ENCODE measurements at regions not wholly inside any gene's neighbourhood (a gene's known extent, or its start where the extent isn't known, plus 50 kb on each side); places are given as distances from the start of the nearest gene placed in this dataset.

DNA sequence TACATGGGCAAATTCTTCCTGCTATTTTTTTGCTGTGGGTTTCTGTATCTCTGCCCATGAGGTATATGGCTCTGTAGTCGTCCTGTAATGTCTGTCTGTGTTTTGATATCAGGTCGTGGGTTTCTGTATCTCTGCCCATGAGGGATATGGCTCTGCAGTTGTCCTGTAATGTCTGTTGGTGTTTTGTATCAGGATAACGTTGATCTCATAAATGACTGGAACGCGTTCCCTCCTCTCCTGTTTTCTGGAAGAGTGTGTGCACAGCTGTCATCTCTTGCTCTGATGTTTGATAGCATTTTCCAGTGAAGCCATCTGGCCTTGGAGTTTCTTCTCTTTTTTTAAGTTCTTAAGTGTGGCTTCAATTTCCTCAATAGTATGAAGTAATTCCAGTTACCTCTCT lies 57.2 kb downstream of the SOX1 start:
- DNase-seq = peak; percentile 77

DNA sequence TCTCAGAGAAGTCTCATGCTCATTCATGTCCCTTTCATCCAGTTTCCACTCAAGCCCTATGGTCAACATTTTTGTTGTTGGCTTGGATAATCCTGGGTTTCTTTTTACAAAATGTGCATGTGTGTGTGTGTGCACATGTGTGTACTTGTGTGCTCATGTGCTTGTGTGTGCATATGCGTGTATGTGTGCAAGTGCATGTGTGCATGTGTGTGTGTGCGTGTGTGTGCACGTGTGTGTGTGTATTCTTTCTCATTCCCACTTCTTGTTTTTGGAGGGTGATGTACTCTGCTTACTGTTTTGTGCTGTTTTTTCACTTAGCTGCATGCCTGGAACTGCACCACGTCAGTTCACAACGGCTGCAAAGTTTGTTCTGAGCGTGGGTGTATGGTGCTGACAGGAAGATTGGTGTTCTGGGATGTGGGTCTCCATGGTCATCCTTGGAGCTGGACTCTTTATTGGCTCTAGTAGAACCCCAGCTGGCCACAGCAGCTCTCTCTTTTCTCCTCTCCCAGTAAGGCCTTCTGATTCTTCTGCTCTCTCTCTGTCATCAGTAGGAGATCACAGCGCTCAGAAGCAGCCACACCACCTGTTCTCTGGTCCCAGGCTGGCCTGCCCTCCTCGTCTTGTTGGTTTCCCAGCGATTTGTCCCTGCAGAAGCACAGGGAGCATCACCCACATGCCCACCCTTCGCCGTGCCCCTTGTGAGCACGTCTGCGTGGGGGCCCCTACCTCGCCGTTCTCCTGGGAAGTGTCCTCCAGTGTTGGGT lies 60.8 kb downstream of the SOX1 start:
- no peak for DNase-seq

DNA sequence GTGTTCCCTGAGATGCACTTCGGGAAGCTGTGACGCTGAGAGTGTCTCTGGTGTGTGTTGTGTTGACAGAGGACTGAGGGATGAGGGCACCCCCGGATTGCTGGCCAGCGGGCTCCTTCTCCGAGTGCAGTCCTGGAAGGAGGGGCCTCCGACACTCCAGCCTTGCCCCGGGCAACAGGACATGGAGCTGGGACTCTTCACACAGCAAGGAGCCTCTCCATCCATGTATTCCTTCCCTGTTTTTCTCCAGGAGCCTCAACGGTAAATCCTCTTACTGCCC lies 61.3 kb downstream of the SOX1 start:
- DNase-seq = no peak

DNA sequence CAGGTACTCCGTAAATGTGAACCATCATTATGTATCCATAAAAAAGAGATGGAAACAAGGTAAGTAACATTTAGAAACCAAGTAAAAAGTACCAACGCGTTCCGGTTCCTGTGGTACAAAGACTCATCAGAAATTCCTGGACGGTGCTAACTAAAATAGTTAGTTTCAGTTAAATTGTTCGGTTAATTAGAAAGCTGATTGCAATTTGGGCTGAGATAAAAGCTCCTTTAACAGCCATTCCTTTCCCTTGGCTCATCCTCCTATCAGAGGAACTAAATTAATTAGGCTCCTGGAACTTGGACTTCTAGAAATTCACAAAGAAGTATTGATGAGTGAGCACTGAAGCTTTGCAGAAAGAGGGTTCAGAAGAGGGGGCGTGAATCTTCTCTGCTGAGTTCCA lies 63.5 kb downstream of the SOX1 start:
- DNase-seq = no peak

DNA sequence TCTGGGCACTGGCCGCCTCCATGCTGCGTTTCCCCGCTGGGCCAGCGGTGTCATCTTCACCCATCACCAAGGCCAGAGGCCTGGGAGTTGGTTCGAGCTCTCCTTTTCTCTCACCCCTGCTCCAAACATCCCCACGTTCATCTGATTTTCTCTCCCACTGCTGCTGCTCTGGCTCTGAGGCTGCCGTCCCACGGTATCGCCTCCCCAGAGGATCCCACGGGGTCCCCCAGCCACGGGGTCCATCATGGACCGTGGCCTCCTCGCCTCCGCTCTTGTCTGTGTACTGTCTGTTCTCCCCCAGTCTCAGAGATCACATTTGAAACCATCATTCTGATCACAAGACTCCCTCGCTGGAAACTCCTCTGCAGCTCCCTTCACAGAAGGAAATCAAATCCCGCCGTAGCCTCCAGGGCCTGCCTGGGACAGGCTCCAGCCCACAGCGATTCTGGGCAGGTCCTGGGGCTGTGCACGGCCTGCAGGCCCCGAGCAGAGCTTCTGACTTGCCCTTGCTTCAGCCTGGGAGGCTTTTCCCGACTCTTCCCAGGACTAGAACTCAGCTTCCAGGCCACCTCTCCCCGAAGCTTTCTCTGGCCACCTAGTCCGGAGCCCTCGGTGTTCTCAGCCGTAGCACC lies 64.2 kb downstream of the SOX1 start:
- DNase-seq = no peak

DNA sequence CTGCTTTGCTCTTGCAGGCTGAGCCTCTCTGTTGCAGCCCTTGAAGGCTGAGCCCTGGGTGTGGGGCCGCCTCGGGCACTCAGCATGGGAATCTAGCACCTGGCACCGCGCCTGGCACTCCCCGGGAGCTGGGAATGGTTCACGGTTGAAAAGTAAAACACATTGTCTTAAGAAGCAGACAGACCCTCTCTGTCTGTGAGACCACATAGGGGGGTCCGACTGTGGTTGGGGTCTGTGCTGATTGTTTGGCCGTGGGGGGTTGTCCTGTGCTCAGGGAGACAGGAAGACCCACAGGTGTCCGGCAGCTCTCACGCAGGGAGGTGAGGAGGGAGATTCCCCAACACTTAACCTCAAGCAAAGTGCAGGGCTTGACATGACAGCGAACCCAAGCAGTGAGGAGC lies 64.8 kb downstream of the SOX1 start:
- DNase-seq = peak; percentile 10

DNA sequence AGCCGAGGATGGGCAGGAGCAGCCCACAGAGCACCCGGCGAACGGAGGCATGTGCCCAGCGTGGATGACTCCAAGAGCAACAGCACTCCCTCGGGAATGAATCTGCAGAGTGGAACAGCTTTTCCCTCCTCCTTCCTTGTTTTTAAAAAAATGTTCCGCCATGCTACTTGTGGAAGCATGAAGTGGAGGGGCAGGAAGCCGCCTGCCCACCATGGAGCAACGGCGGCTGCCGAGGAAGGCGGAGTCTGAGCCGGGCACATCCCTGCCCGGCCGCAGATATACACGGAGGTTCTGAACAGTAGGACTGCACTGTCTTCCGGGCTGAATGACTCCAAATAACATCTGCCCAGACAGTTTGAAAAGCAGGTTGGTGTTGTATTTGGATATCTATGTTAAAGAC lies 65.2 kb downstream of the SOX1 start:
- peak; percentile 28 for DNase-seq

DNA sequence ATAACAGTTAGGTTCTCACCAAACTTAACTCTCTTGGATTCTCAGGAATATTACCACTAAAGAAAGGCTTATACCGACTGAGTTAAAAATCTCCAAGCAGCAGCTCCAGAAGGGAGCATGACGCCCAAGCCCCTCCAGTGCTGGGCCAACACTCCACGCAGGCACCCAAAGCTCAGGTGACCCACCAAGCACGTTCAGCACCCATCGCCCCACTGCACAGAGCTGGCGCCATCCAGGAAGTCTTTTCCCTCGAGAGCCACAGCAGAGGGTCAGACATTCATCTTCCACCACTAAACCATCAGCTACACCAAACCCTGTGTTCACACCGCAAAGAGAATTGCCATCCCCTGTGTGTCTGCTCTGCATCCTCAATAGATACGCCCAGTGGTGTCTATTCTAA lies 65.7 kb downstream of the SOX1 start:
- DNase-seq = no peak

DNA sequence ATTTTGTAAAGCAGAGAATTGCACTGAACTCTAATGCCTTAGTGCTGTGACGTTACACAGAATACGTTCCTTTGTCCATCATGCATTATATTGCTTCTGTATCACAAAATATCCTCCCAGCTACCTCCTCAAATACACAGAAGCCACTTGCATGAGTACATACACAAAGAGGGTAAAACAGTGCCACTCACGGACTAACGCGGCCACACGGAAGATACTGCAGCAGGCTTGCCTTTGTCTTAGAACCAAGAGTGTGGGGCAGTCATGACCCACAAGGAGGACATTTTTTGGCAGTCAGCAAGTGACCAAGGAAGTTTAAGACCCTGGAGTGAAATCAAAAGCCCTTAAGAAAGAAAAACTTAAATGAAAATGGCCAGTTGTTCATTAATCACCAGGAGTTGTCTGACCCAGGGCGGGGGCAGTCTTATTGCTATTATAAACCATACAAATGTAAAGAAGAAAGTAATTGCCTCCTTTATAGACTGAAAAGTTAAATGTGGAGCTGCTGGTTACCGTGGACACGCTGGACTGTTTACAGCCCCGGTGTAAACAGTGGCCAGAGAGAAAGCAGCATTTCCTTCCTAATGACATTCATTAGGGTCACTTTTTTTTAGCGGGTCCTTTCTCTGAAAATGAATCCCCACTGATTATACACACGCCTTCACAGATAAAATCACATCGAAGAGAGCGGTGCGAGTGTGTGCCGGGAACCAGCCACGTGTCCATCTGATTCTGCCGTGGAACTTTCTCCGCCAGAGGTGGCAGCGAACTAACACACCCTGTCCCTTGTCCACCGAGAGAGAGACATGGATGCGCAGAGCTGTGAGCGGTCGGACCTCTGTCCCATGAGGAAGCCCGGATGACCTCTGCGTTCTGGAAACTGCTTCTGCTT lies 66.8 kb downstream of the SOX1 start:
- DNase-seq = no peak

DNA sequence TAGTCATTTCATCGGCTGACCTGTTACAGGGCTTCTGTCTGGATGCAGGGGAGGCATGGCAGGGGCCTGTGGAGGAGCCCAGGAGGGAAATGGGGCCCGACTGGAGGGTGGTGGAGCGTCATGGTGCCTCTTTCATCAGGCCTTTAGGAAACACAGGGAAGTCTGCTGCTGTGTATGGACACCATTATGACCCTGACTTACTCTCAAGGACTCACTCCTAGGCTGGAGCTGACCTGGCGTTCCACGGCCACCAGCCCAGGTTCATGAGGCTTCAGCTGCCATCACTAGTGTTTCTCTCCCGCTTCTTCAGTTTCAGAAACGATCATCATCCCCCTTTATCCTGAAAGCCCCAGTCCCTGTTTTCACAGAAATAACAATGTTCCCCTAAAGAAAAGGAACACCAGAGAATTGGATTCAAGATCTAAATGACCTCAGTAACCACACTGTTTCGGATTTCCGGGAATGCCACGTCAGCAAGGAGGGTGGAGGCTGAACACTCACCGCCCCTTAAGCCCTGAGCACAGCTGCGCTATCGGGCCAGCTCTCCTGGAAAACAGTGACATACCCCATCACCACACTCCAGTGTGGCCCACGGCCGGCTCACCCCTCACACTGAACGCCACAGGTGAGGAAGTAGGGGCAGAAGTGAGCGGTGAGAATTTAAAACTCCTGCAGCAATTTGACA lies 67.6 kb downstream of the SOX1 start:
- DNase-seq = no peak

DNA sequence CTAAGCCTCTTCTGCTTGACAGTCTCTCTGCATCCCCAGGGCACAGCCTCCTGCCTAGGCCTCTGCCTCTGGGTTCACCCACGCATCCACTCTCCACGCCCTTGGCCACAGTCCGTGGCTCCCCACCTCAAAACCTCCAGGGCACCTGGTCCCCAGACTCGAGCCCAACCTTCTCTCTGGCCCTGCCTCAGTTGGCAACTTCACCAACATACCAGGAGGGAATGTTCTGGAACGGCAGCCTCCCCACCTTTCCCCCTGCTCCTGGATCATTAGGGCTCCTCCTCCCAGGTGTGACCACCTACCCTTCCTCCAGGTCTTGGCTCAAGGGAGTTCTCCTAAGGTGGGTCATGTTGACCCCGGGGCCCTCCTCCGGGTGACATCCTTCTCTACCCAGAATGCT lies 69.1 kb downstream of the SOX1 start:
- no peak for DNase-seq

DNA sequence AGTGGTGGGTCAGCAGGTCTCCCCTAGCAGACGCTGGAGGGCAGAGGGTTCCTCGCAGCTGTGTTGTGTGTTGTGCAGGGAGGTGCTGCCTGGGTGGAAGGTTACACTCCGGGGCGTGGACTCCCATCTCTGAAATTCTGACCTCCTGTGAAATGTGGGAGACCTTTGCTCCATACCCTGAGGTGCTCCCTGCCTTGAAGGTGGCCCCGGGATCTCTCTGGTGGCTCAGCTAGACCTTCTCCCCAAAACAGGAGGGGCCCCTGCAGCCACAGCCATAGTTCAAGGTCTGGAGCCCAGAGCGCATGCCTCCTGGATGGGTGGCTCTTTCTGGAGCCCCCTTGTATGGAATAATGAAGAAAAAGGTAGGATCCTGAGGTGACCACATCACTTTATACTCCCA lies 70.2 kb downstream of the SOX1 start:
- no peak for DNase-seq

DNA sequence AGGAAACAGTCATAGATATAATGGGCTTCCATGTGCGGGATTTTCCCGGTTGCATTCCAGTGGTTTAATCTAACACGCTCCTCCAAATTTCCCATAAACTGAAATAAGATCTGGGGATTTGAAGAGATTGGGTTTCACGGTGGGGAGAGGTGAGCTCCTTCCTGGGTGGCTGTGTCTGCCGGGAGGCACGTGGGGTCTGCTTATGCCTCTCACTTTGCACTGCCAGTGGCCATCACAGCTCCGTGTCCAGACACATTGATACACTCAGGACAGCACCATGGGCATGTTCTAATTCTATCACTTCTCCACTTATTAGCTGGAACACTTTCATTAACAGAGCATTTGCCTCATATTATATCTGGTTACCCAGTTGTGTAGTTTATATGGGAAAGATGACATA lies 73.4 kb downstream of the SOX1 start:
- no peak for DNase-seq

DNA sequence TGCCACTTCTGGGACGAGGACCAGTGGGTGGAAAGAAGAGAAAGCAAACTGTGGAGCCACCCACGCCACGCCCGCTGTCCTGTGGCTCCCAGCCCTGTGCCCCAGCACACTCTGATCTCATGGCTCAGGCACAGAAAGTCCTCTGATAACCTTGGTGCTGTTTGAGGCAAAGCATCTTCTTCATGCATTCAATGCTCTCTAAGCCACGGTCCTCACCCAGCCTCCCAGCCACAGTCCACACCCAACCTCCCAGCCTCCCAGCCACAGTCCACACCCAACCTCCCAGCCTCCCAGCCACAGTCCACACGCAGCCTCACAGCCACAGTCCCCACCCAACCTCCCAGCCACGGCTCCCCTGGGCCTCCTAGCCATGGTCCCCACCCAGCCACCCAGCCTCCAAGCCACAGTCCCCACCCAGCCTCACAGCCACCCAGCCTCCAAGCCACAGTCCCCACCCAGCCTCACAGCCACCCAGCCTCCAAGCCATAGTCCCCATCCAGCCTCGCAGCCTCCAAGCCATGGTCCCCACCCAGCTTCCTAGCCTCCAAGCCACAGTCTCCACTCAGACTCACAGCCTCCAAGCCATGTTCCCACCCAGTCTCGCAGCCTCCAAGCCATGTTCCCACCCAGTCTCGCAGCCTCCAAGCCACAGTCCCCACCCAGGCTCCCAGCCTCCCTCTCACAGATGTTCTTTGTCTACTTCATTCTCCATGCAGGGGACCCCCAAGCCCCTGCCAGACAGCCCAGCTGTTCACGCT lies 74.9 kb downstream of the SOX1 start:
- DNase-seq = no peak

DNA sequence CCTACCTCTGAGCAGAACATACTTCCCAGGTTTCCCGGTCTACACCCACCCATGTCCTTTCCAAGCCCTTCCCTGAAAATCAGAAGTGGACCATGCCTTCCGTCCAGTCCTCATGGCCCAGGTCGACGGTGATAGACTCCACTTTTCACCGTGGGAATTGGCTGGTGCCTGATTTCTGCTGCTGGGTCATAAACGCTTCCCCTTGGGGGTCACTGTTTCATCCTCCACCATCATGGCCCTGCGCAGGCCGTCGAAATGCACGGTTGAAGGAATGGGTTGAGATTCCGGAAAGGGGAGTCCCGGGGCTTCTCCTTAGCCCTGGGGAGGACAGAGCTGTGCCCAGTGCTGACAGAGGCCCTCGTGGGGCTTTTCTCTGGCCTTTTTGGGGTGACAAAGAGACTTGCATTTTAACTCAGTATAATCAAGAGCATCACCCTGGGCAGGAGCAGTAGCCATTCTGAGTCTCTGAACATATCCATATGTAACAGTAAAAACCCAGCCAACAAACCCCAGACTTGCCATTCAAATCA lies 75.5 kb downstream of the SOX1 start:
- no peak for DNase-seq

DNA sequence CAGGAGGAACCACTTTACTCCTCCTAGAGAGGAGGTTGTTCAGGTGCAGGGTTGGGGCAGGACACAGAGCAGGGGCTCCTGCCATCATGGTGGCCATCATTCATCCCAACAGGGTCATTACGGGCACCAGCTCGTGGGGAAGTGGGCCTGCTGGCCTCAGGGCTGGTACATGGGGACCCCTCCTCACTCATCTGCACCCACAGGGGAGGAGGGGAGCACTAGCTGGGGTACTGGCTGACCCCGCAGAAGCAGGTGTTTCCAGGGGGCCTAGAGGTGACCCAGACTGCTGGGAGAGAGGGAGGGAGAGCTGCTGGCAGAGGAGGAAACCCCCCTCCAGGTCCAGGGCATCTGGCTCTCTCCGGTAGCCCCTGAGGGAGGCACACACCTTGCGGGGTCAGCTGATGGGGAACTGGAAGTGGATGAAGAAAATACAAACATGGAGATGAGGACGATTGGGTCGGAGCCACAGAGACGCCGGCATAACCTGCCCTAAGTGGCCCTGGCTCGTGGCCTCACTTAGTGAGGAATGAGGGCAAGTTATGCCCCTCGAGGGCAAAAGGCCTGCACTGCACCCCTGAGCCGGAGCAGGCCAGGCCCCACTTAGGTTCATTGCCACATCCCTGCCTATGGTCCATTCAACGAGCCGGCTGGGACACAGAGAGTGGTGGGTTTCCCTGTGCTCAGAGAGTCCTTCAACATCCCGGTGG lies 76.2 kb downstream of the SOX1 start:
- DNase-seq = no peak

DNA sequence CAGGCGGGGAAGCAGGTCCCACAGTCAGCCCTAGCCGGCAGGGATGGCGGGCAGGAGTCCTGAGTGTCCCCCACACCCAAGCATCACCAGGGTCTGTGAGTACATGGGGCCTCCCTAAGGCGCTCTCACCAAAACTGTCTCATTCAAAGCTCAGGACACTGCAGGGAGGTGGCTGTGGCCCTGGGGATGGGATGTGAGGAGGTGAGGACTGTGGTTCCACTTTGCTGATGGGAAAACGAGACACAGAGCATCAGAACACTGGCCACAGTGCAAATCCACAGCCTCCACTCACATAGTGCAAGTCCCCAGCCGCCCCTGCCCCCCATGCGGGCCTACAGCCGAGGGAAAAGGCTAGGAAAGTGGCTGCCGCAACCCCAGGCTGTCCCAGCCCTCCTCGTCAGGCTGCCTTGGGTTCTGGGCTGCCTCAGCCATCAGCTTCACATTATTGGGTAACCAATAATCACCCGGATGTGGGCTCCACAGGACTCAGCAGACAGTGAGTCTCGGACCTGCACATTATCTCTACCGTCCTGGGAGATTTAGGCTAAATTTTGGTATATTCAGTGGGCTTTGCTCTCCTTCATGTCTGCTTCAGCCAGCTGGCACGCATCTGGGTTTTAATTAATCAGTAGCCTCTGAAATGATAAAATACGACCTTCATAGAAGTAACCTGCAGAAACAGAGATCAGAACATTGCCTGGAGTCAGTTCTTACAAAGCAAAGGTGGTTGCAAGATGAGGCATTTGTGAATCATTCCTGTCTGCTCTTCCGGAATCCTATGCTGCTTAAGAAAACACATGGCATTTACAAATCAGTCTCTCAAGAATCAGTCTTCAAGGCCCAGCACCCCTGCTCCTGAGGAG lies 77.0 kb downstream of the SOX1 start:
- no peak for DNase-seq

DNA sequence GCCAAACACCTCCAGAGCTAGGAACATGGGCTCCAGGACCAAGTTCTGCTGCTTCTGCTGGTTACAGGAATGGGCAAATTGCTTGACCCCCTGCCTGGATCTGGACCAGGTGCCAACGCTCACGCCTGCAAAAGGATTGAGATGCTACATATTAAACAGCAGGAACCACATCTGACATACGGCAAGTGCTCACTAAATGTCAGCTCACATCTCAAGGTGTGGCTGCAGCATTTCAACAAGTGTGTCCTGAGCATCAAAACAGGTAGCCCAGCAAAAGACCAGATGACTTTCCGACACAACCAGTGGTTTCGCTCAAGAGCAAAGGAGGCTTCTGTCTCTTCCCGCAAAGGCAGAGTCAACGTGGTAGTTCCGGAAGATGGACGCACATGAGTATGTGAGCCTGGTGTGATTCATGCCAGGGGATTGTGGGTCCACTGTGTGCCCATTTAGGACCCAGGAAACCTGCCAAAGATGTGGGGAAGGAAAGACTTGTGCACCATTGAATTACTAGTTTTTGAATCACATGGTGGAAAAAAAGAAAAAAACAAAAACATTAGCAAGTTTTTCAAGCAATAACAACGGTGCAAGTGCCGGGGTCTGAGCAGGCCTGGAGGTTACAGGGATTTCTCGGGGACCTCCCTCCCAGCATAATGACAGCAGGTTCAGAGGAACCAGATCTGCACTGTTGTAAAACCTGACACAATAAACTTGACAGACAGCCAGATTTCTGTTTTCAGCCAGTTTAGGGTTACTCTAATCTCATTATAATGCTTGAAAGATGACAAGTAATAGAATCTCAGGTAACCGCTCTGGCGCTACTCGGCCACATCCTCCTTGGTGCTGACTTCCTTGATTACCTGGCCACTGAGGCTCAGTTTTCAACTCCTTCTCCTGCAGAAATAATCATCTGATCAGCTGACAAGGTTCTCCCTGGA lies 77.9 kb downstream of the SOX1 start:
- DNase-seq = no peak

DNA sequence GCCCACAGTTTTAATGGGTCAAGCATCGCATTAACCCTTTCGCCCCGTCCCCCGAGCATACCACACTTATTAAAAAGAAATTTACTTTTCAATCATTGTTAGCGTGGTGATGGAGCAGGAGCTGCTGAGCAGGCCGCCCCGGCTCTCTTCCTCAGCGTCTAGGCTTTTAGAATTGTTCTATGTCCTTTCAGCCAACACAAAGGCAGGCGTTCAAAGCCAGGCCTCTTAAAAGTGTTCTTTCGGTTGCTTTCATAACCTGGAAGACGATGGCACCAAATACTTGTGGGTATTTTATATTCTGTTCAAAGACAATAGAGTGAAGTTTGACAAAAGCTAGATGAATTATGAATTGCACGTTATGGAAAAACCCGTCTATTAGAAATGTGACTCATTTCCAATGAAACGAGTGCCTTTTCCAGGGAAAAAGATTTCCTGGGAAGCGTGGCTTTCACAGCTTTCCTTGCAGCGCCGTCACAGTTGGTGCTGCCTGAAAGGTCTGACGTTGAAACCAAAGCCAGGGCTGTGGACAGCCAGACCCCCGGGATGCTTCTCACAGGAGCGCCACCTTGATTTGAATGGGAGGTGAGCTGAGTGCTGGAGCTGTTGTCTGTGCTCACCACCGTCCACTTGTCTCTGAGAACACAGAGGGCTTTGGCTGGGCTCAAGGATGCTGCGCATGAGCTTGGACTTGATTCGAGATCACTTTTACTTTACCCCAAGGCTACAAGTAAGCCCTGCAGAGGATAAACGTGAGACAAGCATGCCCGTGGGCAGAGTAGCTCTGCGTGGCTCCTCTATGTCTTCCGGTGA lies 78.8 kb downstream of the SOX1 start:
- no peak for DNase-seq

Measured in NCI-H1092 (cell line).